IMR-90 (cell line): ENCODE measurements at regions not wholly inside any gene's neighbourhood (a gene's known extent, or its start where the extent isn't known, plus 50 kb on each side); places are given as distances from the start of the nearest gene placed in this dataset.

ENCODE experiments used
- ATAC-seq: fragments of 200-7000 bp; cut with Tn5 transposase; 2 replicates; pipeline ENCODE4 v1.9.1; 2020; ENCODE audit warnings: low read depth, mild to moderate bottlenecking, moderate library complexity
- BruUV-seq: library from RNA; stranded (reverse); fragments of 400-500 nt; replicated peaks from 2 replicates; lab custom pipeline; 2021; lab: Mats Ljungman, UMichigan
- CTCF ChIA-PET: fragments of 300-600 bp; formaldehyde crosslinking; extraction: SDS; loops from one replicate; lab custom pipeline; 2021; ENCODE audit warnings: antibody characterized with exemption; lab: Yijun Ruan, JAX
- POLR2A ChIA-PET: fragments of 300-600 bp; sonication (Branson Sonifier 250); formaldehyde crosslinking; loops from one replicate; lab custom pipeline; 2022; ENCODE audit warnings: antibody characterized with exemption; ENCODE audit not compliant: unreplicated experiment; lab: Charles Lee
- DNase-seq: peaks from one replicate; pipeline ENCODE4 v3.0.0; 2013
- H2AFZ ChIP-seq: replicated peaks from 2 replicates; pipeline ENCODE3; 2013; ENCODE audit warnings: low read length, mild to moderate bottlenecking; ENCODE audit not compliant: poor library complexity
- H2AK5ac ChIP-seq: 2 replicates; pipeline ENCODE4 v1.6.1; 2013; ENCODE audit warnings: low read depth, low read length, inconsistent platforms
- H2AK9ac ChIP-seq: replicated peaks from 2 replicates; pipeline ENCODE3; 2013; ENCODE audit warnings: mild to moderate bottlenecking, low read depth, low read length, moderate library complexity; ENCODE audit not compliant: poor library complexity
- H2BK120ac ChIP-seq: 2 replicates; pipeline ENCODE4 v1.6.1; 2013; ENCODE audit warnings: low read depth, low read length, inconsistent platforms
- H2BK15ac ChIP-seq: 3 replicates; pipeline ENCODE4 v1.6.1; 2013; ENCODE audit warnings: low read depth, low read length, inconsistent platforms
- H2BK20ac ChIP-seq: 2 replicates; pipeline ENCODE4 v1.6.1; 2013; ENCODE audit warnings: low read depth, mild to moderate bottlenecking, inconsistent platforms, low read length, moderate library complexity
- H2BK5ac ChIP-seq: 2 replicates; pipeline ENCODE4 v1.6.1; 2013; ENCODE audit warnings: mild to moderate bottlenecking, low read depth, low read length, inconsistent platforms; ENCODE audit not compliant: poor library complexity, severe bottlenecking
- H3K14ac ChIP-seq: replicated peaks from 2 replicates; pipeline ENCODE4 v1.6.1; 2013; ENCODE audit warnings: low read depth, low read length, inconsistent platforms
- H3K18ac ChIP-seq: 2 replicates; pipeline ENCODE4 v1.6.1; 2013; ENCODE audit warnings: low read depth, low read length, control low read depth
- H3K23ac ChIP-seq: 2 replicates; pipeline ENCODE4 v1.6.1; 2013; ENCODE audit warnings: low read depth, low read length, inconsistent platforms
- H3K27ac ChIP-seq: 2 replicates; pipeline ENCODE4 v1.5.1; 2013; ENCODE audit warnings: mild to moderate bottlenecking, control low read depth, low read length; ENCODE audit not compliant: insufficient read depth
- H3K27me3 ChIP-seq: 2 replicates; pipeline ENCODE4 v1.6.1; 2013; ENCODE audit warnings: low read length; ENCODE audit not compliant: control insufficient read depth, insufficient read depth
- H3K36me3 ChIP-seq: 2 replicates; pipeline ENCODE4 v1.6.1; 2013; ENCODE audit warnings: low read length, mixed read lengths; ENCODE audit not compliant: control insufficient read depth, insufficient read depth
- H3K4ac ChIP-seq: 2 replicates; pipeline ENCODE4 v1.6.1; 2013; ENCODE audit warnings: low read depth, low read length, inconsistent platforms
- H3K4me1 ChIP-seq: 2 replicates; pipeline ENCODE4 v1.6.1; 2013; ENCODE audit warnings: low read length, mixed read lengths; ENCODE audit not compliant: control insufficient read depth, insufficient read depth
- H3K4me2 ChIP-seq: 2 replicates; pipeline ENCODE4 v1.6.1; 2013; ENCODE audit warnings: low read depth, mild to moderate bottlenecking, control low read depth, low read length, moderate library complexity
- H3K4me3 ChIP-seq: 2 replicates; pipeline ENCODE4 v1.5.1; 2013; ENCODE audit warnings: low read depth, mild to moderate bottlenecking, control low read depth, low read length, moderate library complexity; ENCODE audit not compliant: insufficient read depth
- H3K56ac ChIP-seq: 2 replicates; pipeline ENCODE4 v1.6.1; 2013; ENCODE audit warnings: low read length, inconsistent platforms; ENCODE audit not compliant: insufficient read depth; ENCODE audit errors: extremely low read depth
- H3K79me1 ChIP-seq, 2 experiments: 2 replicates each; pipeline ENCODE4 v1.6.1; 2013; ENCODE audit warnings: low read length in 2 of 2, inconsistent platforms in 1 of 2, low read depth in 1 of 2
- H3K9ac ChIP-seq: 2 replicates; pipeline ENCODE4 v1.6.1; 2013; ENCODE audit warnings: low read depth, low read length, control low read depth
- H3K9me1 ChIP-seq: 2 replicates; pipeline ENCODE4 v1.6.1; 2013; ENCODE audit warnings: low read length, inconsistent platforms; ENCODE audit not compliant: insufficient read depth
- H3K9me3 ChIP-seq: 2 replicates; pipeline ENCODE4 v1.6.1; 2013; ENCODE audit warnings: low read length; ENCODE audit not compliant: control insufficient read depth, insufficient read depth
- H4K20me1 ChIP-seq: 2 replicates; pipeline ENCODE4 v1.6.1; 2013; ENCODE audit warnings: low read length, inconsistent platforms; ENCODE audit not compliant: insufficient read depth
- H4K5ac ChIP-seq: 2 replicates; pipeline ENCODE4 v1.6.1; 2013; ENCODE audit warnings: mild to moderate bottlenecking, low read depth, low read length, control low read depth
- H4K8ac ChIP-seq, 2 experiments: 2 replicates each; pipeline ENCODE4 v1.6.1; 2013; ENCODE audit warnings: low read depth in 2 of 2, low read length in 2 of 2, control low read depth in 1 of 2, inconsistent platforms in 1 of 2
- H4K91ac ChIP-seq: 2 replicates; pipeline ENCODE4 v1.6.1; 2013; ENCODE audit warnings: low read depth, low read length, inconsistent platforms; ENCODE audit not compliant: insufficient read depth
- BHLHE40 ChIP-seq: fragments of 150-350 bp; IDR thresholded peaks from 2 replicates; pipeline ENCODE4 v1.6.1; 2016; ENCODE audit warnings: mild to moderate bottlenecking, low read depth, low read length
- CHD1 ChIP-seq: IDR thresholded peaks from 2 replicates; pipeline ENCODE4 v1.6.1; 2012; ENCODE audit warnings: low read depth, low read length, improper control_type of control experiment
- FOS ChIP-seq: fragments of 150-350 bp; IDR thresholded peaks from 2 replicates; pipeline ENCODE4 v1.6.1; 2016; ENCODE audit warnings: low read depth, low read length
- MAFK ChIP-seq: IDR thresholded peaks from 2 replicates; pipeline ENCODE4 v1.6.1; 2012; ENCODE audit warnings: low read depth, low read length, improper control_type of control experiment
- MAZ ChIP-seq: IDR thresholded peaks from 2 replicates; pipeline ENCODE4 v1.6.1; 2012; ENCODE audit warnings: low read depth, mild to moderate bottlenecking, low read length, improper control_type of control experiment, moderate library complexity, borderline replicate concordance
- MXI1 ChIP-seq: IDR thresholded peaks from 2 replicates; pipeline ENCODE4 v1.6.1; 2012; ENCODE audit warnings: low read depth, mild to moderate bottlenecking, low read length, moderate library complexity, borderline replicate concordance
- NFE2L2 ChIP-seq: fragments of 150-350 bp; IDR thresholded peaks from 2 replicates; pipeline ENCODE4 v1.6.1; 2016; ENCODE audit warnings: low read depth, mild to moderate bottlenecking, low read length
- RAD21 ChIP-seq: IDR thresholded peaks from 2 replicates; pipeline ENCODE4 v1.6.1; 2012; ENCODE audit warnings: low read length, improper control_type of control experiment
- RFX5 ChIP-seq: IDR thresholded peaks from 2 replicates; pipeline ENCODE4 v1.8.0; 2012; ENCODE audit warnings: low read depth, mild to moderate bottlenecking, low read length, moderate library complexity
- USF2 ChIP-seq: fragments of 150-350 bp; IDR thresholded peaks from 2 replicates; pipeline ENCODE4 v1.6.1; 2017; ENCODE audit warnings: mild to moderate bottlenecking, antibody characterized with exemption, low read length, low read depth
- whole genome bisulfite sequencing, 2 experiments: methylation state at CpG; one replicate each; pipeline versions ENCODE4 v1.1.5 to v1.1.7; 2013; ENCODE audit warnings: missing lambda C conversion rate in 2 of 2; ENCODE audit not compliant: insufficient read length in 1 of 2; ENCODE audit errors: extremely low coverage in 2 of 2; 5-methylcytosine and 5-hydroxymethylcytosine counted together
- dilution Hi-C: fragments of 300-500 bp; cut with HindIII; formaldehyde crosslinking; loops from one replicate; pipeline ENCODE4 v1.14.3; 2018; ENCODE audit warnings: low sequenced_read_pairs; ENCODE audit not compliant: unreplicated experiment
- in situ Hi-C: fragments of 300-500 bp; cut with MboI; formaldehyde crosslinking; loops from 3 replicates; pipeline ENCODE4 v1.14.3; 2019; ENCODE audit warnings: low sequenced_read_pairs, inconsistent platforms, mixed read lengths
- intact Hi-C: fragments of 100-400 bp; cut with micrococcal nuclease; formaldehyde crosslinking; loops from 2 replicates; pipeline ENCODE4 v1.10.0; 2022

GRCh38 chr2:20931346-20931745, 108.4 kb upstream of the LDAH start:
- in situ Hi-C loops (no loop called here), dilution Hi-C loops (loop anchor here (25.0 kb wide), 1 partner anchor 244 kb away; no protein-coding TSS in a partner anchor), intact Hi-C loops (no loop called here)
- Histone ChIP-seq H3K18ac (no peak overlapping the region), H2BK5ac (no peak overlapping the region), H3K56ac (no peak overlapping the region), H3K27ac (no peak overlapping the region), H3K36me3 (no peaks in the 10 kb centered on the region), H4K91ac (no peak overlapping the region), H2AK5ac (no peak overlapping the region), H3K4me3 (no peak overlapping the region), H3K4ac (no peak overlapping the region), H4K20me1 (no peaks in the 10 kb centered on the region), H3K27me3 (no peaks in the 10 kb centered on the region), H3K9me3 (no peaks in the 10 kb centered on the region), H2BK20ac (no peak overlapping the region), H3K14ac (no peak overlapping the region), H2BK120ac (no peak overlapping the region), H2AFZ (no peak overlapping the region), H4K5ac (no peak overlapping the region), H3K9me1 (no peaks in the 10 kb centered on the region), H3K4me2 (no peak overlapping the region), H4K8ac (no peak overlapping the region), H3K23ac (no peak overlapping the region), H3K9ac (no peak overlapping the region), H2BK15ac (no peak overlapping the region), H2AK9ac (no peak overlapping the region), H3K4me1 (no peaks in the 10 kb centered on the region), H3K79me1 (no peaks in the 10 kb centered on the region)
- no peak for DNase-seq
- ChIA-PET POLR2A (no interaction called here), CTCF (no interaction called here)
- TF ChIP-seq CHD1 (no peak), MXI1 (no peak), FOS (no peak), RAD21 (no peak), NFE2L2 (no peak), BHLHE40 (no peak), RFX5 (no peak), MAFK (no peak), USF2 (no peak), MAZ (no peak)
- no peak for ATAC-seq
- BruUV-seq, result no TSS peak
- 20% methylated on average over 1 of the region's 2 CpGs; no CpG with 5 or more reads in 1 of the 2 experiments for WGBS, 2 experiments
